Peyer's patch (tissue), 4 donors: ENCODE measurements at regions not wholly inside any gene's neighbourhood (a gene's known extent, or its start where the extent isn't known, plus 50 kb on each side); places are given as distances from the start of the nearest gene placed in this dataset.
A peak's percentile ranks its signal among the peaks of the same experiment; 100 is the strongest.
"Not testable (repeated sequence)": the region's sequence is repeated elsewhere in the genome, so short reads cannot be mapped to it uniquely, and the experiment has no call there.

Experiments
- DNase-seq, 3 donors: peaks; one replicate each; pipeline ENCODE4 v3.0.0-alpha.2; 2017 to 2019
- H3K27ac ChIP-seq, 4 donors: fragments of 200-600 bp; sonication (generic); one replicate each; pipeline ENCODE4 v1.5.1; 2016 to 2019
- H3K27me3 ChIP-seq, 2 donors: fragments of 200-600 bp; sonication (generic); one replicate each; pipeline ENCODE4 v1.5.1; 2019
- H3K36me3 ChIP-seq, 3 donors: fragments of 200-600 bp; sonication (generic); one replicate each; pipeline ENCODE4 v1.5.1; 2016 to 2019
- H3K4me1 ChIP-seq, 4 donors: fragments of 200-600 bp; sonication (generic); one replicate each; pipeline ENCODE4 v1.5.1; 2016 to 2019
- H3K4me3 ChIP-seq, 4 donors: fragments of 200-600 bp; sonication (generic); 1 replicate in 3 of 4; 2 replicates in 1 of 4; pipeline ENCODE4 v1.5.1; 2016 to 2019; ENCODE audit warnings: mild to moderate bottlenecking in 1 of 4
- H3K9me3 ChIP-seq, 4 donors: fragments of 200-600 bp; sonication (generic); one replicate each; pipeline ENCODE4 v1.5.1; 2016 to 2019; ENCODE audit warnings: mild to moderate bottlenecking in 1 of 4
- POLR2A ChIP-seq, 2 donors: fragments of 450-650 bp; IDR thresholded peaks; one replicate each; pipeline ENCODE4 v1.5.1; 2017; ENCODE audit warnings: antibody characterized with exemption in 2 of 2, mild to moderate bottlenecking in 2 of 2, moderate library complexity in 2 of 2
- TF ChIP-seq, protein P1 (sequence below), 6 experiments: fragments of 450-650 bp in 4 of 6; fragments of 200-600 bp in 2 of 6; sonication (generic) in 1 of 6; IDR thresholded peaks; one replicate each; pipeline ENCODE4 v1.5.1; 2017 to 2019; ENCODE audit warnings: antibody characterized with exemption in 6 of 6, mild to moderate bottlenecking in 3 of 6, moderate library complexity in 1 of 6

DNA sequence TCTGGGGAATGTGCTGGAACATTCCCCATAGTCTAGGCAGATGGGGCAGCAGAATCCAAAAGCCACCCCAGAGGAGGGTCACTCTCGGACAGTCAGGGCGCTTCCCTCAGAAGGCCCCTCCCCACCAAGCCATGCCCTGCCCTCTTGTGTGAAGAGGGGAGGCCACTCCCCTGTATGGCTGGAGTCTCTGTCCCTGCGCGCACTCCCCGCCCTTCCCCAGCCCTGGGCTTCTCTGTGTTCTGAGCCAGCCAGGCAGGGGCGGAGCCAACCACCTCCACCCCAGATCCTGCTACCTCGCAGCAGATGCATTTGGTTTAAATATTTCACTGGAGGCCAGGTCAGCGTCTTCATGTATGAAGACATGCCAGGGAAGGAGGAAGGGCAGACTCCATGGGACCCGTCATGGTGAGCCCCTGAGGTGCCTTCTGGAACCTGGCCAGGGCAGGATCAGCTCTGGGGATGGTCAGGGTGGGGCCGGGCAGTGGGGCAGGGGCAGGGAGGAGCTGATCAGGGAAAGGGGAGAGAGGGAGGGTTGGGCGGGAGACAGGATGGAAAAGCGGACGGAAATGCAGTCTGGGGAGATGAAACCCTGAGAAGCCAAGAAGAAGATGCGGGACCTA lies 107.3 kb downstream of the ADRA2C start:
- TF ChIP-seq, protein P1, sequence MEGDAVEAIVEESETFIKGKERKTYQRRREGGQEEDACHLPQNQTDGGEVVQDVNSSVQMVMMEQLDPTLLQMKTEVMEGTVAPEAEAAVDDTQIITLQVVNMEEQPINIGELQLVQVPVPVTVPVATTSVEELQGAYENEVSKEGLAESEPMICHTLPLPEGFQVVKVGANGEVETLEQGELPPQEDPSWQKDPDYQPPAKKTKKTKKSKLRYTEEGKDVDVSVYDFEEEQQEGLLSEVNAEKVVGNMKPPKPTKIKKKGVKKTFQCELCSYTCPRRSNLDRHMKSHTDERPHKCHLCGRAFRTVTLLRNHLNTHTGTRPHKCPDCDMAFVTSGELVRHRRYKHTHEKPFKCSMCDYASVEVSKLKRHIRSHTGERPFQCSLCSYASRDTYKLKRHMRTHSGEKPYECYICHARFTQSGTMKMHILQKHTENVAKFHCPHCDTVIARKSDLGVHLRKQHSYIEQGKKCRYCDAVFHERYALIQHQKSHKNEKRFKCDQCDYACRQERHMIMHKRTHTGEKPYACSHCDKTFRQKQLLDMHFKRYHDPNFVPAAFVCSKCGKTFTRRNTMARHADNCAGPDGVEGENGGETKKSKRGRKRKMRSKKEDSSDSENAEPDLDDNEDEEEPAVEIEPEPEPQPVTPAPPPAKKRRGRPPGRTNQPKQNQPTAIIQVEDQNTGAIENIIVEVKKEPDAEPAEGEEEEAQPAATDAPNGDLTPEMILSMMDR (IDR thresholded peaks at IDR 0.05) = no peak
- TF ChIP-seq POLR2A (IDR thresholded peaks at IDR 0.05) = no peak
- Histone ChIP-seq H3K4me3 (no peak overlapping the region), H3K4me1 (peaks cover 0 to 6% (median 0%) of the 10 kb centered on the region in 4 donors), H3K27me3 (peaks cover 0 to 4% of the 10 kb centered on the region in 2 donors), H3K9me3 (no peaks in the 10 kb centered on the region), H3K36me3 (no peaks in the 10 kb centered on the region), H3K27ac (no peak overlapping the region)
- peak in 2 of 3 donors; percentile 32 to 37 for DNase-seq

DNA sequence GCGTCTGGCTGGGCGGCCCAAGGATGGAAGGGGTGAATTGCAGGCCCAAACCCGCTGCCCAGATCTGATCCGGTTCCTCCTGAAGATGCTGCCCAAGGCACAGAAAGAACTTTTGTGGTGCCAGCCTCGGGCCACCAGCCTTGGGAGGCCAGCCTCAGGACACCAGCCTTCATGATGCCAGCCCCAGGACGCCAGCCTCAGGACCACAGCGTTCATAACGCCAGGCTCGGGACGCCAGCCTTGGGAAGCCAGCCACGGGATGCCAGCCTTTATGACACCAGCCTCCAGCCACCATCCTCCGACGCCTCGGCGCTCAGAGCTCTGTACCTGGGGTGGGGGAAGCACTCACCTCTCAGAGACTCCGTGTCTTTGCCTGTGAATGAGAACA lies 107.8 kb downstream of the ADRA2C start:
- TF ChIP-seq, protein P1 (IDR thresholded peaks at IDR 0.05) = no peak
- no peak for TF ChIP-seq POLR2A (IDR thresholded peaks at IDR 0.05)
- Histone ChIP-seq H3K27ac (no peak overlapping the region), H3K4me1 (peaks cover 0 to 6% (median 0%) of the 10 kb centered on the region in 4 donors), H3K9me3 (no peaks in the 10 kb centered on the region), H3K27me3 (peaks cover 0 to 4% of the 10 kb centered on the region in 2 donors), H3K4me3 (no peak overlapping the region), H3K36me3 (no peaks in the 10 kb centered on the region)
- peak in 1 of 3 donors; percentile 23 for DNase-seq

DNA sequence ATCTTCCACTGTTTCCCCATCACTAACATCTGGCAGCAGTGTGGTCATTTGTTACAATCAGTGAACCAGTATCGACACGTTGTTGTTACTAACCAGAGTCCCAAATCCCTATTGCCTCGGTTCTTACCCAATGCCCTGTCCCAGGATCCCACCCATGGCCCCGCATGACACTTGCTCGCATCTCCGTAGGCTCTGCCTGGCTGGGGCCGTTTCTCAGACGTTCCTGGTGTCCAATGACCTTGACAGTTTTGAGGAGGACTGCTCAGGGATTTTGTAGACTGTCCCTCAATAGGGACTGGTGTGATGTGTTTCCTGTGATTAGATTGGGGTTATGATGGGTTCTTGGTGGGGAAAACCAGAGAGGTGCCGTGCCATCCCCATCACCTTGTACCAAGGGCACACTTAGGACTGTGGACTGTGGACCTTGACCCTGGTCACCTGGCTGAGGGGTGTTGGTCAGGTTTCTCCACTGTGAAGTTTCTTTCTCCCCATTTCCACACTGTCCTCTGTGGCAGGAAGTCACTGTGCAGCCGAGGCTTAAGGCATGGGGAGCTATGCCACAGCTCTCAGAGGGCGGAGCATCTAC lies 108.4 kb downstream of the ADRA2C start:
- TF ChIP-seq, protein P1 (IDR thresholded peaks at IDR 0.05) = no peak
- no peak for TF ChIP-seq POLR2A (IDR thresholded peaks at IDR 0.05)
- no peak overlapping the region for H3K4me3 ChIP-seq
- H3K27me3 ChIP-seq = peaks cover 0 to 4% of the 10 kb centered on the region in 2 donors
- no peak overlapping the region for H3K27ac ChIP-seq
- H3K9me3 ChIP-seq = no peaks in the 10 kb centered on the region
- peaks cover 0 to 7% (median 0%) of the 10 kb centered on the region in 4 donors for H3K4me1 ChIP-seq
- DNase-seq = peak in 2 of 3 donors; percentile 18 to 34
- no peaks in the 10 kb centered on the region for H3K36me3 ChIP-seq

DNA sequence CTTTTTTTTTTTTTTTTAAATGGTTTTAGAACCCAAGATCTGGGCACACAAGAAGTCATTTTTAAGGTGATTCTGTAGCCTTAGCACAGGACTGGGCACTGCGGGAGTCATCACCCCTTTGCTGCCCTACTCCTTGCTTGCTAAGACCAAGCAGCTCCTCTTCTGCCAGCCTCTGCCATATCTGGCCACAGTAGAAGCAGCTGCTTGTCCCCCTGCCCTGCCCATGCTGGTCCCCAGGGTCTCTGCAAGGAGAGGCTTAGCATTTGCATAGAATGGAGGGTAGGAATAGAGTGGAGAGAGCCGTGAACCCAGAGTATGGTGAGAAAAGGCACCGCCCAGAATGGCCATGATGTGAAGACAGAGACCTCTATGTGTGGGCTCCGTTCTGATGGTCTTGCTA lies 109.3 kb downstream of the ADRA2C start:
- Histone ChIP-seq H3K36me3 (no peaks in the 10 kb centered on the region), H3K4me3 (no peak overlapping the region), H3K27ac (no peak overlapping the region), H3K9me3 (no peaks in the 10 kb centered on the region), H3K4me1 (peaks cover 0 to 13% (median 4%) of the 10 kb centered on the region in 4 donors), H3K27me3 (peaks cover 0 to 4% of the 10 kb centered on the region in 2 donors)
- DNase-seq = no peak
- no peak for TF ChIP-seq POLR2A (IDR thresholded peaks at IDR 0.05)
- TF ChIP-seq, protein P1 (IDR thresholded peaks at IDR 0.05) = no peak

DNA sequence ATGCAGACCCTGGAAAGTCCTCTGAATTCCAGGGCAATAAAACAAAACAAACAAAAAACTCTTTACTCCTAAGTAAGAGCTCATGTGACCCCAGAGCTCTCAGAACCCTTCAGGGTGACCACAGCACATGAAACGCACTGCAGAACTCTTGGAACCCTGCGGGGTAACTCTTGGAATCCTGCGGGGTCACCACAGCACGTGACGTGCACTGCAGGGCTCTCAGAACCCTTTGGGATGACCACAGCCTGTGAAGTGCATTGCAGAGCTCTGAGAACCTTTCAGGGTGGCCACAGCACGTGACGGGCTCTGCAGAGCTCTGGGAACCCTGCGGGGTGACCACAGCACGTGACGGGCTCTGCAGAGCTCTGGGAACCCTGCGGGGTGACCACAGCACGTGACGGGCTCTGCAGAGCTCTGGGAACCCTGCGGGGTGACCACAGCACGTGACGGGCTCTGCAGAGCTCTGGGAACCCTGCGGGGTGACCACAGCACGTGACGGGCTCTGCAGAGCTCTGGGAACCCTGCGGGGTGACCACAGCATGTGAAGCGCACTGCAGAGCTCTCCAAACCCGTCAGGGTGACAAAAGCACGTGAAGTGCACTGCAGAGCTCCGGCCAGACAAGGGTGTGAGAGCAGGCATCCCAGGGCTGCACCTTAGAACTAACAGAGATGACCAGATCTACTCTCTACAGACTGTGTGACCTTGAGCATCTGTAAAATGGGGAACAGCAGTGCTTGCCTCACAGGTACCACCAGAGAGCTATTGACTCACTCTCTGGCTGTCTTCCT lies 110.1 kb downstream of the ADRA2C start:
- H3K27me3 ChIP-seq = not testable (repeated sequence)

DNA sequence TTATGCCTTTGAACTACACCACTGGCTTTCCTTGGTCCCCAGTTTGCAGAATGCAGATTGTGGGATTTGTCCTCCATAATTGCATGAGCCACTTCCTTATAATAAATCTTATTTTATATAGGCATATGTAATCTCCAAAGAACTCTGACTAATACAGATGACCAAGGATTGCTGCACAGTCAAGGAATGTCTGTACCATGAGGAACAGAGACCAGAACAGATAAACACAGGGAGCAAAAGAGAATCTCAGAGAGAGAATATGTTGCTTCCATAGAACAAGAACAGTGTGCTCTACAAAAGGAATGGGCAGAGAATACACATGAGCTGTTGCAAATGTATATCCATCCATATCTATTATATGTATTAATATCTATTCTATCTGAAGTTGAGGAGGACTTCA lies 111.1 kb downstream of the ADRA2C start:
- no peak overlapping the region for H3K4me3 ChIP-seq
- no peak for DNase-seq
- H3K4me1 ChIP-seq = peaks cover 0 to 8% (median 4%) of the 10 kb centered on the region in 4 donors
- H3K36me3 ChIP-seq = no peaks in the 10 kb centered on the region
- H3K9me3 ChIP-seq = no peaks in the 10 kb centered on the region
- H3K27me3 ChIP-seq = peaks cover 0 to 3% of the 10 kb centered on the region in 2 donors
- no peak overlapping the region for H3K27ac ChIP-seq
- TF ChIP-seq POLR2A (IDR thresholded peaks at IDR 0.05) = no peak
- TF ChIP-seq, protein P1 (IDR thresholded peaks at IDR 0.05) = no peak

More for the DNA sequence above, 110.1 kb downstream of the ADRA2C start:
- not testable (repeated sequence) for H3K27ac ChIP-seq, H3K9me3 ChIP-seq, H3K36me3 ChIP-seq, H3K4me3 ChIP-seq, DNase-seq
- H3K4me1 ChIP-seq = peaks cover 0 to 13% (median 4%) of the 10 kb centered on the region in 4 donors
